ENCODE measurements at regions not wholly inside any gene's neighbourhood (a gene's known extent, or its start where the extent isn't known, plus 50 kb on each side); places are given as distances from the start of the nearest gene placed in this dataset.

DNA sequence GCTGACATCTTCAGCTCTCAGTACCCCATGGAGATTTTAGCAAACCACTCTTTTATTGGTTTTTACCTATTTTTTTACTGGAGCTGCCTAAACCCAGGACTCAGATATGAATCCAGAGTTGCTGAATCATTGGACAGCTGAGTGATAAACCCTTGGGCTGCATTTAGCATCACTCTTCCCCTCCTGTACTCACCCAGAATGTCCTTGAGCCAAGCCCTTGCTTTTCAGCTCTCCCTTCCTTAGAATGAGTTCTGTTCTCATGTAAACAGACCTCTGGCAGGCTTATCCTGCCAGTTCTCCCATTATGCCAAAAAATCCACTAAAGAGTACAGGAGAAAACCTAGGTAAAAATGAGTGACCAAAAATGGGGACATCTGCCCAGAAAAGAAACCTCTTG is 200.1 kb upstream of the POU2AF2 start:
- no peak overlapping the region for H3K4ac ChIP-seq (ENCODE audit: low read depth, low read length)
- no peak overlapping the region for H3K27ac ChIP-seq (ENCODE audit: low read depth, low read length)
- no peak overlapping the region for H4K91ac ChIP-seq (ENCODE audit: low read depth, low read length)
- no peaks in the 10 kb centered on the region for H3K9me3 ChIP-seq (ENCODE audit: insufficient read depth, low read depth, low read length)
- no peaks in the 10 kb centered on the region for H3K27me3 ChIP-seq (ENCODE audit: insufficient read depth, low read length)
- no peak overlapping the region for H3K4me3 ChIP-seq (ENCODE audit: low read depth, low read length)
- no peak overlapping the region for H3K18ac ChIP-seq (ENCODE audit: low read length)
- no peak overlapping the region for H3K14ac ChIP-seq (ENCODE audit: low read length)
- no peak overlapping the region for H3K9ac ChIP-seq (ENCODE audit: low read length)
- H4K8ac ChIP-seq (ENCODE audit: low read depth, low read length) = no peak overlapping the region
- no peaks in the 10 kb centered on the region for H3K4me1 ChIP-seq (ENCODE audit: control insufficient read depth in 1 of 2, insufficient read depth in 2 of 2, low read length in 2 of 2)
- DNase-seq = no peak
- no peak overlapping the region for H2BK120ac ChIP-seq (ENCODE audit: insufficient read depth, low read length, poor library complexity)
- no peak overlapping the region for H2BK5ac ChIP-seq (ENCODE audit: low read depth, low read length, poor library complexity)
- no peak overlapping the region for H2BK12ac ChIP-seq (ENCODE audit: low read length)
- H3K23ac ChIP-seq (ENCODE audit: low read length) = no peak overlapping the region
- H2AK5ac ChIP-seq (ENCODE audit: low read length) = no peak overlapping the region
- H3K79me1 ChIP-seq (ENCODE audit: low read length) = no peaks in the 10 kb centered on the region
- H3K36me3 ChIP-seq (ENCODE audit: control insufficient read depth in 1 of 2, insufficient read depth in 2 of 2, low read length in 2 of 2) = no peaks in the 10 kb centered on the region
- H2AFZ ChIP-seq (ENCODE audit: insufficient read depth, low read length, poor library complexity) = no peak overlapping the region
- no peak overlapping the region for H4K12ac ChIP-seq (ENCODE audit: low read depth, low read length)
- no peaks in the 10 kb centered on the region for H3K79me2 ChIP-seq (ENCODE audit: control insufficient read depth, insufficient read depth, low read length, poor library complexity)
- H3K4me2 ChIP-seq (ENCODE audit: low read length) = no peak overlapping the region

DNA sequence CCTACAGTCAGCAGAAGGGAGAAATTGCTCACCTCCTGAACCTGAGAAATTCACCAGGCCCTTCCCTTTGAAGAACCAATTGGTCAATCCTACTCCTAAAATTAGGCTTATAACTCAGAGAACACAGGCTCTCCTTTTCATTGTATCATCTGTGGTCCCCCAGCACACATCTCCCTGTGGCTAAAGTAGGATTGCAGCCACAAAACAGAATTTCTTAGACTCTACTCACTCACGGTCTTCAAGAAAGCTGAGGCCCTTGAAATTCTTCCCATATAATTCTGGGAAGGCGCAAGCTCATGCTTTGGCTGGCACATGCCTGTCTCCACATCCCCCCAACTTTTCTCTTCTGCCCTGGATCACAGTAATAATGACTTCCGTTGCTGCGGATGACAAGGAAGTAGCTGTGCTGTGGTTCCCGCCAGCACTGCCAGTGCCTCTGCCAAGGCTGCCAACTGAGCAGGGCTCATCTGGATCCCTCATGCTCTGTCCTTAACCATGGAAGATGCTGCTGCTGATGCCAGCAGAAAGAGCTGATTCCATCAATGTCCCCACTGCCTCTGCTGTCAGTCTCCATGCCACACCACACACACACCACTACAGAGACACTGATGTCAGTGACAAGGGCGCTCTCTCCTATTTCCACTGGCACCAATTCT is 200.6 kb upstream of the POU2AF2 start:
- H2BK12ac ChIP-seq (ENCODE audit: low read length) = no peak overlapping the region
- no peaks in the 10 kb centered on the region for H3K79me1 ChIP-seq (ENCODE audit: low read length)
- H2BK5ac ChIP-seq (ENCODE audit: low read depth, low read length, poor library complexity) = no peak overlapping the region
- H3K4me3 ChIP-seq (ENCODE audit: low read depth, low read length) = peak overlapping the region; percentile 12
- H3K9ac ChIP-seq (ENCODE audit: low read length) = no peak overlapping the region
- no peak for DNase-seq
- H3K4ac ChIP-seq (ENCODE audit: low read depth, low read length) = no peak overlapping the region
- H2AK5ac ChIP-seq (ENCODE audit: low read length) = no peak overlapping the region
- no peak overlapping the region for H3K14ac ChIP-seq (ENCODE audit: low read length)
- no peaks in the 10 kb centered on the region for H3K27me3 ChIP-seq (ENCODE audit: insufficient read depth, low read length)
- no peak overlapping the region for H2BK120ac ChIP-seq (ENCODE audit: insufficient read depth, low read length, poor library complexity)
- no peak overlapping the region for H4K91ac ChIP-seq (ENCODE audit: low read depth, low read length)
- H3K18ac ChIP-seq (ENCODE audit: low read length) = no peak overlapping the region
- WGBS (ENCODE audit: extremely low coverage, insufficient coverage, insufficient read length) = no CpG with 5 or more reads among the region's 6 CpGs
- no peaks in the 10 kb centered on the region for H3K36me3 ChIP-seq (ENCODE audit: control insufficient read depth in 1 of 2, insufficient read depth in 2 of 2, low read length in 2 of 2)
- no peak overlapping the region for H3K4me2 ChIP-seq (ENCODE audit: low read length)
- H3K9me3 ChIP-seq (ENCODE audit: insufficient read depth, low read depth, low read length) = no peaks in the 10 kb centered on the region
- no peak overlapping the region for H4K12ac ChIP-seq (ENCODE audit: low read depth, low read length)
- H3K4me1 ChIP-seq (ENCODE audit: control insufficient read depth in 1 of 2, insufficient read depth in 2 of 2, low read length in 2 of 2) = no peaks in the 10 kb centered on the region
- no peaks in the 10 kb centered on the region for H3K79me2 ChIP-seq (ENCODE audit: control insufficient read depth, insufficient read depth, low read length, poor library complexity)
- H3K27ac ChIP-seq (ENCODE audit: low read depth, low read length) = no peak overlapping the region
- no peak overlapping the region for H4K8ac ChIP-seq (ENCODE audit: low read depth, low read length)
- H3K23ac ChIP-seq (ENCODE audit: low read length) = no peak overlapping the region
- H2AFZ ChIP-seq (ENCODE audit: insufficient read depth, low read length, poor library complexity) = no peak overlapping the region

DNA sequence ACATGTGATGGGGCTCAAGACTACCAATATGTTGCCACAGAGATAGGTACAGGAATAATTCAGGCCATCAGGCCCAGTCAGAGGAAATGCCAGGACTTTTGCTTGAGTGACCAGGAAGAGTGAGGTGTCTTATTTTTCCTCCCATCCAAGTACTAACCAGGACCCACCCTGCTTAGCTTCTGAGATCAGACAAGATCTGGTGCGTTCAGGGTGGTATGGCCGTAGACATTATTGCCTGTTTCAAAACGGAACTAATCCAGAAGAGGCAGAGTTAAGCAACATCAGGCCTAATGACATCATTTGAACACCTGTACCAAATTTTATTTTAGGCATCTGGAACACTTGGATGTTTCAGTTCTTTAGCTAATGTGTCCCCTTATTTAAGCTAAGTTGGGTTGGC is 205.5 kb upstream of the POU2AF2 start:
- Histone ChIP-seq H2BK120ac (ENCODE audit: insufficient read depth, low read length, poor library complexity) (no peak overlapping the region), H2AK5ac (ENCODE audit: low read length) (no peak overlapping the region), H3K9me3 (ENCODE audit: insufficient read depth, low read depth, low read length) (no peaks in the 10 kb centered on the region), H3K79me2 (ENCODE audit: control insufficient read depth, insufficient read depth, low read length, poor library complexity) (no peaks in the 10 kb centered on the region), H2AFZ (ENCODE audit: insufficient read depth, low read length, poor library complexity) (no peak overlapping the region), H4K8ac (ENCODE audit: low read depth, low read length) (no peak overlapping the region), H2BK12ac (ENCODE audit: low read length) (no peak overlapping the region), H3K36me3 (ENCODE audit: control insufficient read depth in 1 of 2, insufficient read depth in 2 of 2, low read length in 2 of 2) (no peaks in the 10 kb centered on the region), H3K14ac (ENCODE audit: low read length) (no peak overlapping the region), H3K9ac (ENCODE audit: low read length) (no peak overlapping the region), H3K4ac (ENCODE audit: low read depth, low read length) (no peak overlapping the region), H2BK5ac (ENCODE audit: low read depth, low read length, poor library complexity) (no peak overlapping the region), H4K91ac (ENCODE audit: low read depth, low read length) (no peak overlapping the region), H3K27ac (ENCODE audit: low read depth, low read length) (no peak overlapping the region), H3K4me1 (ENCODE audit: control insufficient read depth in 1 of 2, insufficient read depth in 2 of 2, low read length in 2 of 2) (no peaks in the 10 kb centered on the region), H3K23ac (ENCODE audit: low read length) (no peak overlapping the region), H3K18ac (ENCODE audit: low read length) (no peak overlapping the region), H4K12ac (ENCODE audit: low read depth, low read length) (no peak overlapping the region), H3K27me3 (ENCODE audit: insufficient read depth, low read length) (no peaks in the 10 kb centered on the region), H3K4me3 (ENCODE audit: low read depth, low read length) (no peak overlapping the region), H3K4me2 (ENCODE audit: low read length) (no peak overlapping the region), H3K79me1 (ENCODE audit: low read length) (no peaks in the 10 kb centered on the region)
- DNase-seq = no peak
- no CpG with 5 or more reads among the region's 3 CpGs for WGBS (ENCODE audit: extremely low coverage, insufficient coverage, insufficient read length)

DNA sequence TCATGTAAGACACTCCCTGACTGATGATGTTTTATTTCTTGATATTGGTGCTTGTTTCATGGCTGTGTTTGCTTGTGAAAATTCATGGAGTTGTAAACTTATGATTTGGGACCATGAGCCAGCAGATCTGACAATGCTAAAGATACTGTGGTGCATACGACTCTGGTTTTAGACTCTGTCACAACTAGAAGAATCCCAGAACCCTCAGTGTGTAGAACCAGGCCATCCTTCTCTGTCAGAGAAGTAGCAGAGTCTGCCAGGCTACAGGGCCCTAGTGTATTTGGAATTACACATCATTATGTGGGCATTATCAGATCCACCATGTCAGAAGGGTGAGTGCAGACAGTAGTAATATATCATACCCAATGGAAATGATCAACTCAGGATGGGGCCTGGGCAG is 209.8 kb upstream of the POU2AF2 start:
- Histone ChIP-seq H3K79me1 (ENCODE audit: low read length) (no peaks in the 10 kb centered on the region), H3K4ac (ENCODE audit: low read depth, low read length) (no peak overlapping the region), H2AK5ac (ENCODE audit: low read length) (no peak overlapping the region), H4K91ac (ENCODE audit: low read depth, low read length) (no peak overlapping the region), H2BK12ac (ENCODE audit: low read length) (no peak overlapping the region), H3K27ac (ENCODE audit: low read depth, low read length) (no peak overlapping the region), H3K79me2 (ENCODE audit: control insufficient read depth, insufficient read depth, low read length, poor library complexity) (no peaks in the 10 kb centered on the region), H3K18ac (ENCODE audit: low read length) (no peak overlapping the region), H3K23ac (ENCODE audit: low read length) (no peak overlapping the region), H3K4me2 (ENCODE audit: low read length) (no peak overlapping the region), H4K8ac (ENCODE audit: low read depth, low read length) (no peak overlapping the region), H3K27me3 (ENCODE audit: insufficient read depth, low read length) (no peaks in the 10 kb centered on the region), H3K4me3 (ENCODE audit: low read depth, low read length) (no peak overlapping the region), H3K36me3 (ENCODE audit: control insufficient read depth in 1 of 2, insufficient read depth in 2 of 2, low read length in 2 of 2) (no peaks in the 10 kb centered on the region), H2BK120ac (ENCODE audit: insufficient read depth, low read length, poor library complexity) (no peak overlapping the region), H3K14ac (ENCODE audit: low read length) (no peak overlapping the region), H3K4me1 (ENCODE audit: control insufficient read depth in 1 of 2, insufficient read depth in 2 of 2, low read length in 2 of 2) (no peaks in the 10 kb centered on the region), H3K9ac (ENCODE audit: low read length) (no peak overlapping the region), H3K9me3 (ENCODE audit: insufficient read depth, low read depth, low read length) (no peaks in the 10 kb centered on the region), H4K12ac (ENCODE audit: low read depth, low read length) (no peak overlapping the region), H2AFZ (ENCODE audit: insufficient read depth, low read length, poor library complexity) (no peak overlapping the region), H2BK5ac (ENCODE audit: low read depth, low read length, poor library complexity) (no peak overlapping the region)
- no CpG with 5 or more reads among the region's 1 CpG for whole genome bisulfite sequencing (ENCODE audit: extremely low coverage, insufficient coverage, insufficient read length)
- no peak for DNase-seq
